Stimulated activated naive CD8-positive, alpha-beta T cell treated with anti-CD3 and anti-CD28 coated beads, Interleukin-15, amount 100 ng/mL, for 72 hours (primary cell): ENCODE measurements at regions not wholly inside any gene's neighbourhood (a gene's known extent, or its start where the extent isn't known, plus 50 kb on each side); places are given as distances from the start of the nearest gene placed in this dataset.

ENCODE experiments used
- ATAC-seq: fragments of 150-1000 bp; cut with Tn5 transposase; 2 replicates; pipeline ENCODE4 v1.10.0; 2021; ENCODE audit warnings: mild to moderate bottlenecking, moderate library complexity
- DNase-seq, 2 donors: peaks; one replicate each; pipeline ENCODE4 v3.0.0; 2021 to 2022
- H3K27ac Mint-ChIP-seq, 2 donors: one replicate each; pipeline ENCODE4 v1.8.0; 2022; ENCODE audit warnings: mild to moderate bottlenecking in 2 of 2, mixed read lengths in 2 of 2, moderate library complexity in 2 of 2
- H3K27me3 Mint-ChIP-seq: one replicate; pipeline ENCODE4 v1.8.0; 2022; ENCODE audit warnings: mixed read lengths
- H3K4me1 Mint-ChIP-seq: one replicate; pipeline ENCODE4 v1.8.0; 2022; ENCODE audit warnings: mild to moderate bottlenecking, mixed read lengths
- H3K4me3 Mint-ChIP-seq, 2 donors: one replicate each; pipeline ENCODE4 v1.8.0; 2022; ENCODE audit warnings: mild to moderate bottlenecking in 2 of 2, mixed read lengths in 2 of 2, moderate library complexity in 1 of 2
- H3K9me3 Mint-ChIP-seq, 2 donors: one replicate each; pipeline ENCODE4 v1.8.0; 2022; ENCODE audit warnings: mixed read lengths in 2 of 2

DNA sequence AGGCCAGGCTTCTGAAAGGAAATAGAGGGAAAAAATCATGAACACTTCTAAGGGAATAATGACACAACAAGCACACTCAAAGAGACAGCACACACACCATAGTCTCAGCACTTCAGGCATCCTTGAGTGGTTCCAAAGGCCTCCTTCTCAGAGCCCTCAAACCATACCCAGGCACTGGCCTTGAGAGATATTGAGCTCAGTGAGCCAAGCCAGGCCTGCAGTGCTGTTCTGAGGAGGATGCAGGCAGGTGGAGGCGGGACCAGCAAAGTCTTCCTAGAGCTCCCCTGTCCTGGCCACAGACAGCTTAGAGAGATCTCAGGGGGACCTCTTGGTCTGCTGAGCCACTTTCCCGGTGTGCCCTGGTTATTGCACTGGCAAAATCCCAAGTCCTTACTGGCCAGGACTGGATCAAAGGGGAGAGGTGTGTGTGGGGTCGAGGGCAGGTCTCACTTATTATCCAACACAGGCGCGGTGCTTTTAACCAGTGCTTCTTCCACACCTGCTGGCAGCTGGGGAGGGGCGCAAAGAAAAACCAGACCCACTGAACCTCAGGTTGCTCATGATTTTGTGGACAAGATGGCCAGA lies 86.8 kb upstream of the HAAO start:
- H3K27me3 Mint-ChIP-seq, result no peaks in the 10 kb centered on the region
- DNase-seq, result no peak
- no peaks in the 10 kb centered on the region for H3K9me3 Mint-ChIP-seq
- peak overlapping the region in 1 of 2 donors; percentile 58 for H3K4me3 Mint-ChIP-seq
- H3K4me1 Mint-ChIP-seq, result peaks cover 37% of the 10 kb centered on the region
- peak; percentile 28 for ATAC-seq
- H3K27ac Mint-ChIP-seq, result peak overlapping the region; percentile 14 to 76

DNA sequence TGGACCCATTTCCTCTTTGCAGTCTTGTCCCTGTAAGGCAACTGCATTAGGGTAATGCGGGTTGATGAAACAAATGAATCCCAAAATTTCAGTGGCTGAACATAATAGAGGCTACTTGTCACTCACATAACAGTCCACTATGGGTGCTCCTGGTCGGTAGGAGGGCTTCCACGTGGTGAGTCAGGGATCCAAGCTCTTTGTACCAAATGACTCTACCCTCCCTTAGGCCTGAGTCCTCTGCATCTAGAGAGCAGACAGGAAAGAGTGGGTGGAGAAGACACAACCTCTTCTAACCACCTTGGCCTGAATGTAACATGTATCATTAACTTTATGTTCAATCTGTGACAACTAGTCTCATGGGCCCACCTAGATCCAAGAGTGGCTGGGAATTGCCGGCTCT lies 86.2 kb upstream of the HAAO start:
- Mint-ChIP-seq H3K4me3 (peak overlapping the region in 1 of 2 donors; percentile 58), H3K27me3 (no peaks in the 10 kb centered on the region), H3K4me1 (peaks cover 37% of the 10 kb centered on the region), H3K27ac (peak overlapping the region; percentile 14 to 76), H3K9me3 (no peaks in the 10 kb centered on the region)
- DNase-seq (peak; percentile 32 to 44), ATAC-seq (peak; percentile 93)

DNA sequence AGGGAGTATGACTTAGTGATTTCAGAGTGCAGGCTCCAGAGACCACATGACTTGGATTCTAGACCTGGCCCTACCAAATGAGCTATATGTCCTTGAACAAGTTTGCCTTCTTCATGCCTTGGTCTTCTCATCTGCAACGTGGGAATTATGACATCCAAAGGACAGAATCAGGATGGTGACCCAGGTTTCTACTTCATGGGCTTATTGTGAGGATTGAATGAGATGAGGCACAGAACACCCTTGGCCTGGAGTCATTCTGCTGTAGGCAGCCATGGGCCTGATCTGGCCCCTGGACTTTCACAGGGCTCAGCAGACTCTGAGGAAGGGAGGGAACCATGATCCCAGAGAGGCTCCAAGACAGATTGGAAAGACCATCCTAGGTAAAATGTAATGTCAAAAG lies 85.6 kb upstream of the HAAO start:
- DNase-seq, result no peak
- peak overlapping the region in 1 of 2 donors; percentile 13 for H3K27ac Mint-ChIP-seq

DNA sequence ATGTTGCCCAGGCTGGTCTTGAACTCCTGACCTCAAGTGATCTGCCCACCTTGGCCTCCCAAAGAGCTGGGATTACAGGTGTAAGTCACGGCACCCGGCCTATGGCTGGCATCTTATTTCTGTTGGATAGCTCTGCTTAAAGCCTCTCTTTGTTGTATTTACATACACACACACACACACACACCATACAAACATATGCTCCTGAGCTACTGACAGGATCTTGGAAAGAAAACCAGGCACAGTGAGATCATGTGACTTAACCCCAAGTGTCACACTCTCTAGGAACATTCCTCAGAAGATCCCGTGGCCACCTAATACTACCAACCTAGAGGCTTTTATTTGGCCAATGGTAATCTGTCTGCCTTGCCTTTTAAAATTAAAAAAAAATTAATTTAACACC lies 85.1 kb upstream of the HAAO start:
- ATAC-seq (no peak), DNase-seq (no peak)
- Mint-ChIP-seq H3K4me3 (no peak overlapping the region), H3K27me3 (no peaks in the 10 kb centered on the region), H3K27ac (no peak overlapping the region), H3K9me3 (no peaks in the 10 kb centered on the region), H3K4me1 (peaks cover 36% of the 10 kb centered on the region)

More for the DNA sequence above, 85.6 kb upstream of the HAAO start:
- ATAC-seq, result no peak
- Mint-ChIP-seq H3K9me3 (no peaks in the 10 kb centered on the region), H3K4me3 (no peak overlapping the region), H3K27me3 (no peaks in the 10 kb centered on the region), H3K4me1 (peaks cover 37% of the 10 kb centered on the region)

DNA sequence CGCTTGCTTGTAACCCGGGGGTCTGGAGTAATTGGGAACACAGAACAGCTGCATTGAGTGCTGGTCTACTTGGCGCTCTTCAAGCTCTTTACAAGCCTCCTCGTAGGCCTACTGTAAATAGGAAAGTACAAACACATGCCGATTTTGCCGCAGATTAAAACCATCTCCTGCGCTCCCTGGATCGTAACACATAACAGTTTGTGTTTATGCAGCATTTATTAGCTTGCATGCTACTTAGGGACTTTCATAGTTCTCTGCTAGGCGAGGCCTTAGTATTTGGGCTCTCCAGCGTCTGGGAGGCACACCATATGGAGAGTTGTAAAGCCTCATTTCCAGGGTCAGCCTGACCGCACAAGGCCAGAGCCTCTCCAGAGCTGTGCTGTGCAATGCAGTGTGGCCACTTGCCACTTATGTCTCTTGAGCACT lies 84.0 kb upstream of the HAAO start:
- DNase-seq, result no peak
- ATAC-seq, result no peak
- H3K4me1 Mint-ChIP-seq, result peaks cover 24% of the 10 kb centered on the region
- H3K27ac Mint-ChIP-seq, result no peak overlapping the region
- H3K27me3 Mint-ChIP-seq, result no peaks in the 10 kb centered on the region
- H3K4me3 Mint-ChIP-seq, result no peak overlapping the region
- no peaks in the 10 kb centered on the region for H3K9me3 Mint-ChIP-seq

DNA sequence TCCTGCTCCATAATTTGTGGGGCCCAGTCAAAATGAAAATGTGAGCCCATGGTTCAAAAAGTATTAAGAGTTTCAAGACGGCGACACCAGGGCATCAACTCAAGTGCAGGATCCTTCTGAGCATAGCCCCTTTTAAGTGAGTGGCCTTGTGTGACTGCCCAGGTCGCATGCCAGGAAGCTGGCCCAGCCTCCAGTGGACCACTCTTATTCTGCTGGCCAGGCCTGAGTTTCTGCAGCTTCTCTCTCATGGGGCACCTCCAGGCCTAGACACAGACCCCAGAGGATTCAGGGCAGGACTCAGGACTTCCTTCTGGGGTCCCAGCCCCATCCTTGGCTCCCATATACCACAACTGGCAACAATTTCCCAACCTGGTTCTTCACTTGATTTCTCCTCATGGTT lies 83.5 kb upstream of the HAAO start:
- Mint-ChIP-seq H3K27ac (no peak overlapping the region), H3K4me1 (peaks cover 23% of the 10 kb centered on the region), H3K9me3 (no peaks in the 10 kb centered on the region), H3K27me3 (no peaks in the 10 kb centered on the region), H3K4me3 (no peak overlapping the region)
- no peak for DNase-seq
- ATAC-seq, result no peak

DNA sequence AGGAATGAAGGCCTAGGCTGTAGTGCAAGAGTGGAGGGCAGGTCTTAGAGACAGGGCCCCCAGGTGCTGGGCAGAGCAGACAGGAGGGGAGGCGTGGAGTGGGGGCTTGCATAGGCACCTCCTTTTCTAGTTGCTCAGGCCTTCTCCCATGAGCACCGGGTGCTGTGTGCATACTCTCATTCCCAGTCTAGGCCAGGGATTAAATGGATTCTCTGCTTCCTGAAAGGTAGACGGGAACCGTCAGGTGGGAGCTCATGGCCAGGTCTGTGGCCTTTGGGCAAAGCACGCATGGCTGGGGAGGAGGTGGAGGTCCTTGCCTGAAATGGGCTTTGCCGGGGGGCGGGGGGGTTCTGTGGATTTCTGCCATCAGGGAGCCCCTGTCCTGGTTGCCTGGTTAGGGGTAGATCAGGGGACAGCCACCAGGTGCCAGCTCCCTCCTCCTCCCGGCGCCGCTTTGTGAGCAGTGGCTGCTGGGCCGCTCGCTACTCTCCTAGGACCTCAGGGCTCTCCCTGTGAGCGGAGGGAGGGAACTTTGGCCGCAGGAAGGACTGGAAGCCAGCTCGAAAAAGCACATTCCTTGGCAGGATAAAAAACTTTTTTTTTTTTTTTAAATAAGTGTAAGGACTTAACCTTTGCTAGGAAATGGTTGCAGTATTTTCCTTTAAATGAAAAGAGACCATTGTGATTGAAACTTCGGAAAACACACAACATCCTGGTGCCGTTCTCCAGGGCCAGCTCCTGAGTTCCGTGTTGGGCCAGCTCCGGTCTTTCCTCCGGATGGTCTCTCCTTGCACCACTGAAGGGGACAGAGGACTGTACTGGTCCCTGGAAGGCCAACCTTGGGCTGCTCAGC lies 82.8 kb upstream of the HAAO start:
- ATAC-seq (no peak), DNase-seq (no peak)
- no peak overlapping the region for H3K27ac Mint-ChIP-seq
- H3K9me3 Mint-ChIP-seq, result no peaks in the 10 kb centered on the region
- no peak overlapping the region for H3K4me3 Mint-ChIP-seq
- peaks cover 23% of the 10 kb centered on the region for H3K4me1 Mint-ChIP-seq
- no peaks in the 10 kb centered on the region for H3K27me3 Mint-ChIP-seq

DNA sequence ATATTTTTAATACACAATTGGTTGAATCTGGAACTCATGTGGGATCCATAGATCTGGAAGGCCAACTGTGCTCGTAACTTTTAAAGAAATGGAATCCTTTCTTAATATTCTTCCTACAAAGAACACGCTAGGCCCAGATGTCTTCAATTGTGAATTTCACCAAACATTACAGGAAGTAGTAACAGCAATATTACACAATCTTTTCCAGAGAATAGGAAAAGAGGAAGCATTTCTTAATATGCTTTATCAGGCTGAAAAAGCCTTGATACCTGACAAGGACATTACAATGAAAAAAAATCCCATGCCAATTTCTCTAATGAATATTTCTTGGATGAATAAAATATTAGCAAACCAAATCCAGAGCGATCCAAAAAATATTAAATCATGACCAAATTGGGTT lies 80.3 kb upstream of the HAAO start:
- Mint-ChIP-seq H3K27me3 (no peaks in the 10 kb centered on the region), H3K27ac (no peak overlapping the region), H3K9me3 (peaks cover 15 to 17% of the 10 kb centered on the region in 2 donors), H3K4me1 (peaks cover under 1% of the 10 kb centered on the region), H3K4me3 (no peak overlapping the region)
- ATAC-seq (no peak), DNase-seq (no peak)

DNA sequence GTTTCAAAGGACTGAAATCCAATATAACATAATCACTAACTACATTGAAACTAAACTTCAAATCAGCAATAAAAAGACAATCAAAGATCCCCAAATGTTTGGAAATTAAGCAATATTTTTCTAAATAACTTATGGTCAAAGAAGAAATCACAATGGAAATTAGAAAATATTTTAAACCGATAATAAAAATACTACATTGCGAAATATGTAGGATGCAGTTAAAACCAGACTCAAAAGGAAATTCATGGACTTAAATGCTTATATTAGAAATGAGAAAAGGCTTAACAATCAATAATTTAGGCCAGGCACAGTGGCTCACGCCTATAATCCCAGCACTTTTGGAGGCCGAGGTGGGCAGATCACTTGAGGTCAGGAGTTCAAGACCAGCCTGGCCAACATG lies 79.0 kb upstream of the HAAO start:
- no peaks in the 10 kb centered on the region for H3K4me1 Mint-ChIP-seq
- H3K27ac Mint-ChIP-seq, result no peak overlapping the region

DNA sequence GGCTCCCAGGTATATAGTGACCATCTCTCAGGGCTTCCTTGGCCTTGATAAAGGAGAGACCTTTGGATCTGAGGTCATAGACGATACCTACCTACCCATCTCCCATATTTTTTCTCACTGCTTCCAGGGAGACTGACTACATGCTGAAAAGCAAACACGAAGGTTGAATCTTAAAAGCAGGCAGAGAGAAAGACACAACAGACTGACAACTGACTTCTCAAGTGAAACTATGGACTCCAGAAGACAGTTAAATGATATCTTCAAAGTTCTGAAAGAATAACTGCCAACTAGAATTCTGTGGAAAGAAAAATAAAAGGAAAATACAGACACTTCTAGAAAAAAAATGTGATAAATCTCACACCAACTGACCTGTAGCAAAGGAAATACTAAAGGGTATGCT lies 76.5 kb upstream of the HAAO start:
- H3K9me3 Mint-ChIP-seq, result peaks cover 15 to 18% of the 10 kb centered on the region in 2 donors
- no peak overlapping the region for H3K4me3 Mint-ChIP-seq
- no peak overlapping the region for H3K27ac Mint-ChIP-seq
- DNase-seq (no peak), ATAC-seq (no peak)
- no peaks in the 10 kb centered on the region for H3K27me3 Mint-ChIP-seq
- H3K4me1 Mint-ChIP-seq, result no peaks in the 10 kb centered on the region

More for the DNA sequence above, 79.0 kb upstream of the HAAO start:
- H3K27me3 Mint-ChIP-seq, result no peaks in the 10 kb centered on the region
- ATAC-seq (no peak), DNase-seq (no peak)
- H3K9me3 Mint-ChIP-seq, result peaks cover 15 to 18% of the 10 kb centered on the region in 2 donors
- no peak overlapping the region for H3K4me3 Mint-ChIP-seq

DNA sequence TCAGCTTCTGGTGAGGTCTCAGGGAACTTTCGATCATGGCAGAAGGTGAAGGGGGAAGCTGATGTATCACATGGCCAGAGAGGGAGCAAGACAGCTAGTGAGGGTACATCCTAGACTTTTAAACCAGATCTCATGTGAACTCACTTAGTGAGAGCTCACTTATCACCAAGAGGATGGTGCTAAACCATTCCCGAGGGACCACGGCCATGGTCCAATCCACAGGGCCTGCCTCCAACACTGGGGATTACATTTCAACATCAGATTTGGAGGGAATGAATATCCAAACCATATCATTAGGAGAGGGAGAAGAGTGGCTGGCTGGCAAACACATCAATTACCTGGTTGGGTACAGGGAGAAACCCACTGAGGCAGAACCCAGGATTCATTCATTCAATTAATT lies 75.7 kb upstream of the HAAO start:
- H3K27ac Mint-ChIP-seq, result no peak overlapping the region
- H3K4me3 Mint-ChIP-seq, result no peak overlapping the region
- no peak for DNase-seq
- peaks cover 15 to 18% of the 10 kb centered on the region in 2 donors for H3K9me3 Mint-ChIP-seq
- no peaks in the 10 kb centered on the region for H3K4me1 Mint-ChIP-seq
- ATAC-seq, result no peak
- no peaks in the 10 kb centered on the region for H3K27me3 Mint-ChIP-seq

DNA sequence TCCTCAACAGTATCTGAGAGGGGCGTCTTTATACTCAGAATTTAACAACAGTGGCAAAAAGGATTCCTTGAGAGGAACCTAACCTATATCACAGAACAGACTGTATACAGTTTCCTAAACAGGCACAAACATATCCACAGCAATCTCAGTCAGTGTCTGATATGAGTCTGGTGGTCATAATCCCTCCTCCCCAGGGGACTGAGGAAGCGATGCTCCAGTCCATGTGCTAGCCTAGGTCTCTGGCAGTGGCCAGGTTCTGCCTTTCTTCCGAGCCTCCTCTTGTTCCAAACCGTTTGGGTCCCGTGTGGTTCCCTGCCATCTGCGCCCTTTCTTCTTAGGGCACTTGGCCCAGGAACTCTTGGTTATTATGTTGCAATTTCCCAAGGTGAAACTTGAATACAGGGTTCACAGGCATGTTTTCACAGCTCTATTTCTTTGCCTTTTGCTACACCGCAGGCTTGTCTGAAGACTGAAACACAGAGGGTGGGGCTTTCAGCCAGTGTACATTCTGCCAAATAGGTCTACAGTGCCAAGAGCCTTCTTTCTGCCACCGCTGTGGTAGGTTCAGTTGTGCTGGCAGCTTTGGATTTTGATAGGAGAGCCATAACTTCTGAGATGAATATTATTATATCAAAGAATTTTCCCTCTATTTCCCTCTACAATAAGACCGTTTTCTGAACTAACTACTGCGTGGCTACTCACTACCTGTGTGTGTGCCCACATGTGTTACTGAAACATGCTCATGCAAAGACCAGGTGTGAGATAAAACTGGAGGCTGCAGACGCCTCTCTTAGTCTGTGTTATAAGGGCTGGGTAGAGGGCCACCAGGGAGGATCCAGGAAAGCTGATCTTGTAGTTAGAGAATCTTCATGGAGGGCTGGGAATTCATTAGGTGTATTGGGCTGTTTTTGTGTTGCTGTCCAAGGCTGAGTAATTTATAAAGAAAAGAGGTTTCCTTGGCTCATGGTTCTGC lies 75.0 kb upstream of the HAAO start:
- Mint-ChIP-seq H3K27ac (no peak overlapping the region), H3K4me1 (no peaks in the 10 kb centered on the region), H3K27me3 (no peaks in the 10 kb centered on the region), H3K4me3 (no peak overlapping the region), H3K9me3 (peaks cover 15 to 18% of the 10 kb centered on the region in 2 donors)
- no peak for DNase-seq
- no peak for ATAC-seq

DNA sequence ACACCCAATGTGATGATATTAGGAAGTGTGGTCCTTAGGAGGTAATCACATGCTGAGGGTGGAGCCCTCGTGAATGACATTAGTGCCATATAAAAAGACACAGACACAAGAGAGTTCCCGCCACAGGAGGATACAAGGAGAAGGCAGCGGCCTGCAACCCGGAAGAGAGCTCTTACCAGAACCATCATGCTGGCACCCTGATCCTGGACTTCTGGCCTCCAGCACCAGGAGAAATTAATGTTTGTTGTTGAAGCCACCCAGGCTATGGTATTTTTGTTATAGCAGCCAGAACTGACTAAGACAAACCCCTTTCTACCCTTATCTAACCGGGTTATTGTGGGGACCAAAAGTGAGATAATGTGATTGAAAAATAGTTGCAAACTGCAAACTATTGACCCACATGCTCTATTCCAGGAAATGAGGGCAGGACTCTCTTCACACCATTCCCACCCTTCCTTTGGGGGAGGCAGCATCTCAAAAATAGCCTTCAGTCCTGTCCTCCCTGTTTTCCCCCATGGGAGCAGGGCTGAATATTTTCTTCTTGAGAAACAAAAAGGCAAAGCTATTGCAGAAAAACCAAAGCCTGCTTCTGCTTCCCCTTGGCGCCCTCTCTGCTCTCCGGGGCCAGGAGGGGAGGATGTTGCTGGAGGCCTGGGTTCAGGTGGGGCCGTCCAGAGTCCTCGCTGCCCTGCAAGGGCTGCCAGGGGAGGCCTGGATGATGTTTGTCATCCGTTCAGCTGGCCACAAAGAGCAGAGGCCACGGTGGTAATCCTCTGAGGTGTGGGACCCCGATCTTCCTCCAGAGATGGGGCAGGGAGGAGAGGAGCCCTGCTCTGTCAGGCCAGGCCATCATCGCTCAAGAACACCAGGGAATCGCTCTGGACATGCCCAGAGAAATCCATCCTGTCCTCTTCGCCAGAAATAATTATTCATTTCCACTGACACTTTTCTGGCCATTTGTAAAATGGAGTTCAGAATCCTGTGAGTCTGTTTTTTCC lies 73.8 kb upstream of the HAAO start:
- no peaks in the 10 kb centered on the region for H3K4me1 Mint-ChIP-seq
- H3K9me3 Mint-ChIP-seq, result peaks cover 15 to 18% of the 10 kb centered on the region in 2 donors
- no peak overlapping the region for H3K27ac Mint-ChIP-seq
- ATAC-seq (no peak), DNase-seq (no peak)
- H3K4me3 Mint-ChIP-seq, result no peak overlapping the region
- H3K27me3 Mint-ChIP-seq, result no peaks in the 10 kb centered on the region

DNA sequence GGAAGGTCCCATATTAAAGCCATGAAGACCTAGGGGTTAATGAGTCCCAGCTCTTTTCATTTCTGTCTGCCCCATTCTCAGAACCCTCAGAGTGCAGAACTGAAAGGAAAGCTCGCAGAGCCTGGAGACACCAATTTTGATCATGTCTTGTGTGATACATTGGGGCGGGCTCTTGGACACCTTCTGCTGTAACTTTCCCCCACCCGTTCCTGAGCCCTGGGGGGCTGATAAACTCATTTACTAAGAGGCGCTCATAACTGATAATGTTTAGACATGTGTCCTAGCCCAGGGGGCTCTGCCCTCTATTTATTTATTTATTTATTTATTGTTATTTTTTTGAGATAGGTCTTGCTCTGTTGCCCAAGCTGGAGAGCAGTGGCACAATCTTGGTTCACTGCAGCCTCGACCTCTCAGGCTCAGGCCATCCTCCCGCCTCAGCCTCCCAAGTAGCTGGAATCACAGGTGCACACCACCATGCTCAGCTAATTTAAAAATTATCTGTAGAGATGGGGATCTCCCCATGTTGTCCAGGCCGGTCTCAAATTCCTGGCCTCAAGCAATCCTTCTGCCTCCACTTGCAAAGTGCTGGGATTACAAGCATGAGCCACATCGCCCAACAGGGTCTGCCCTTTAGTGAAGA lies 72.4 kb upstream of the HAAO start:
- no peak overlapping the region for H3K27ac Mint-ChIP-seq
- no peaks in the 10 kb centered on the region for H3K27me3 Mint-ChIP-seq
- no peaks in the 10 kb centered on the region for H3K4me1 Mint-ChIP-seq
- no peak overlapping the region for H3K4me3 Mint-ChIP-seq
- ATAC-seq (no peak), DNase-seq (no peak)
- H3K9me3 Mint-ChIP-seq, result peaks cover 15 to 22% of the 10 kb centered on the region in 2 donors
